Vagina (tissue), 2 donors: ENCODE measurements at regions not wholly inside any gene's neighbourhood (a gene's known extent, or its start where the extent isn't known, plus 50 kb on each side); places are given as distances from the start of the nearest gene placed in this dataset.

Experiments
- CTCF ChIP-seq, 3 experiments: fragments of 450-650 bp in 2 of 3; fragments of 200-600 bp in 1 of 3; sonication (generic) in 1 of 3; IDR thresholded peaks; one replicate each; pipeline ENCODE4 v1.5.1; 2017 to 2019; ENCODE audit warnings: antibody characterized with exemption in 3 of 3, mild to moderate bottlenecking in 2 of 3, moderate library complexity in 2 of 3
- POLR2A ChIP-seq, 2 donors: fragments of 450-650 bp; IDR thresholded peaks; one replicate each; pipeline ENCODE4 v1.6.1; 2017; ENCODE audit warnings: antibody characterized with exemption in 2 of 2, mild to moderate bottlenecking in 2 of 2, moderate library complexity in 2 of 2

GRCh38 chr11:98564233-98564632 lies 456.5 kb upstream of the CNTN5 start:
- TF ChIP-seq POLR2A (IDR thresholded peaks at IDR 0.05) (no peak), CTCF (IDR thresholded peaks at IDR 0.05) (no peak)
